ENCODE measurements at regions not wholly inside any gene's neighbourhood (a gene's known extent, or its start where the extent isn't known, plus 50 kb on each side); places are given as distances from the start of the nearest gene placed in this dataset.
"Not testable (repeated sequence)": the region's sequence is repeated elsewhere in the genome, so short reads cannot be mapped to it uniquely, and the experiment has no call there.

- intact Hi-C loops (cut with micrococcal nuclease; ENCODE audit: unreplicated experiment) (no loop called here), in situ Hi-C loops (cut with HindIII; ENCODE audit: extremely low pct_ligation_motif_present, low pct_unique_long_range_greater_than_20kb) (no loop called here)
- no peak for ATAC-seq
- H3K9me3 ChIP-seq (ENCODE audit: low read length) = peaks cover 39% of the 10 kb centered on the region
- DNase-seq (ENCODE audit: low spot score) = no peak
- no peaks in the 10 kb centered on the region for H3K79me2 ChIP-seq (ENCODE audit: insufficient read depth, low read length)
- H3K36me3 ChIP-seq (replicated peaks in 1 of 2; ENCODE audit: control insufficient read depth in 1 of 2, insufficient read depth in 2 of 2, low read length in 2 of 2) = no peaks in the 10 kb centered on the region
- H4K20me1 ChIP-seq (ENCODE audit: insufficient read depth, low read length) = no peaks in the 10 kb centered on the region
- no peak overlapping the region for H3K4me3 ChIP-seq (replicated peaks in 1 of 3; ENCODE audit: insufficient read depth in 1 of 3, low read depth in 2 of 3, low read length in 3 of 3)
- no peaks in the 10 kb centered on the region for H3K4me1 ChIP-seq (ENCODE audit: insufficient read depth, low read length)
- CTCF ChIA-PET (ENCODE audit: low intra/inter-chr PET ratio, low total read pairs) = no interaction called here
- H3K27ac ChIP-seq (ENCODE audit: extremely low read length, insufficient read depth, low read length) = no peak overlapping the region
- no TSS peak for BruUV-seq (replicated peaks)
- POLR2A ChIA-PET = no interaction called here
- no peak for FAIRE-seq
- TF ChIP-seq, protein P1, sequence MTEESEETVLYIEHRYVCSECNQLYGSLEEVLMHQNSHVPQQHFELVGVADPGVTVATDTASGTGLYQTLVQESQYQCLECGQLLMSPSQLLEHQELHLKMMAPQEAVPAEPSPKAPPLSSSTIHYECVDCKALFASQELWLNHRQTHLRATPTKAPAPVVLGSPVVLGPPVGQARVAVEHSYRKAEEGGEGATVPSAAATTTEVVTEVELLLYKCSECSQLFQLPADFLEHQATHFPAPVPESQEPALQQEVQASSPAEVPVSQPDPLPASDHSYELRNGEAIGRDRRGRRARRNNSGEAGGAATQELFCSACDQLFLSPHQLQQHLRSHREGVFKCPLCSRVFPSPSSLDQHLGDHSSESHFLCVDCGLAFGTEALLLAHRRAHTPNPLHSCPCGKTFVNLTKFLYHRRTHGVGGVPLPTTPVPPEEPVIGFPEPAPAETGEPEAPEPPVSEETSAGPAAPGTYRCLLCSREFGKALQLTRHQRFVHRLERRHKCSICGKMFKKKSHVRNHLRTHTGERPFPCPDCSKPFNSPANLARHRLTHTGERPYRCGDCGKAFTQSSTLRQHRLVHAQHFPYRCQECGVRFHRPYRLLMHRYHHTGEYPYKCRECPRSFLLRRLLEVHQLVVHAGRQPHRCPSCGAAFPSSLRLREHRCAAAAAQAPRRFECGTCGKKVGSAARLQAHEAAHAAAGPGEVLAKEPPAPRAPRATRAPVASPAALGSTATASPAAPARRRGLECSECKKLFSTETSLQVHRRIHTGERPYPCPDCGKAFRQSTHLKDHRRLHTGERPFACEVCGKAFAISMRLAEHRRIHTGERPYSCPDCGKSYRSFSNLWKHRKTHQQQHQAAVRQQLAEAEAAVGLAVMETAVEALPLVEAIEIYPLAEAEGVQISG (CRISPR knock-in tag; IDR thresholded peaks at IDR 0.05) = no peak
- no peak for TF ChIP-seq MAZ (IDR thresholded peaks at IDR 0.05; ENCODE audit: borderline replicate concordance, low read depth, low read length)
- TF ChIP-seq MAZ (CRISPR knock-in tag; IDR thresholded peaks at IDR 0.05; ENCODE audit: low read depth) = no peak
- no peak for TF ChIP-seq ZNF253 (CRISPR knock-in tag; IDR thresholded peaks at IDR 0.05; ENCODE audit: borderline replicate concordance)
- no peak for TF ChIP-seq CAMTA2 (CRISPR knock-in tag; IDR thresholded peaks at IDR 0.05; ENCODE audit: borderline replicate concordance)
- TF ChIP-seq GTF2F1 (IDR thresholded peaks at IDR 0.05; ENCODE audit: low read length) = no peak
- WGBS (ENCODE audit: low lambda C conversion rate) = 6% methylated on average over 1 of the region's 1 CpG
- H3K27me3 ChIP-seq (ENCODE audit: control insufficient read depth in 1 of 2, insufficient read depth in 2 of 2, low read length in 2 of 2) = no peaks in the 10 kb centered on the region
- H3K4me2 ChIP-seq (ENCODE audit: low read depth, low read length) = no peak overlapping the region
- no peak overlapping the region for H2AFZ ChIP-seq (ENCODE audit: low read length)
- H3K9ac ChIP-seq (ENCODE audit: insufficient read depth, low read depth, low read length) = no peak overlapping the region
These were observed 747.7 kb downstream of the PCDH17 start for GRCh38 chr13:58379221-58379620.

DNA sequence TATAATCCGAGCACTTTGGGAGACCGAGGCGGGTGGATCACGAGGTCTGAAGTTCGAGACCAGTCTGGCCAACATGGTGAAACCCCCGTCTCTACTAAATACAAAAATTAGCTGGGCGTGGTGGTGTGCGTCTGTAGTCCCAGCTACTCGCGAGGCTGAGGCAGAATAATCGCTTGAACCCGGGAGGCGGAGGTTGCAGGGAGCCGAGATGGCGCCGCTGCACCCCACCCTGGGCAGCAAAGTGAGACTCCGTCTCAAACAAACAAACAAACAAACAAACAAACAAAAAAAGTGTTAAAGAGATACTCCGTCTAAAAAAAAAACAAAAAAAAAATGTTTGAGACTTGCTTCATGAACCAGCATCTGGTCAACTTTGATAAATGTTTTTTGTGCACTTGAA lies 753.8 kb downstream of the PCDH17 start:
- ATAC-seq; FAIRE-seq; H2AFZ ChIP-seq (ENCODE audit: low read length); H4K20me1 ChIP-seq (ENCODE audit: insufficient read depth, low read length); H3K36me3 ChIP-seq (replicated peaks in 1 of 2; ENCODE audit: control insufficient read depth in 1 of 2, insufficient read depth in 2 of 2, low read length in 2 of 2); H3K4me1 ChIP-seq (ENCODE audit: insufficient read depth, low read length); H3K79me2 ChIP-seq (ENCODE audit: insufficient read depth, low read length); H3K9ac ChIP-seq (ENCODE audit: insufficient read depth, low read depth, low read length); H3K27ac ChIP-seq (ENCODE audit: extremely low read length, insufficient read depth, low read length); H3K4me2 ChIP-seq (ENCODE audit: low read depth, low read length); H3K4me3 ChIP-seq (replicated peaks in 1 of 3; ENCODE audit: insufficient read depth in 1 of 3, low read depth in 2 of 3, low read length in 3 of 3); POLR2A ChIA-PET; in situ Hi-C loops (cut with HindIII; ENCODE audit: extremely low pct_ligation_motif_present, low pct_unique_long_range_greater_than_20kb); intact Hi-C loops (cut with micrococcal nuclease; ENCODE audit: unreplicated experiment); CTCF ChIA-PET (ENCODE audit: low intra/inter-chr PET ratio, low total read pairs); H3K27me3 ChIP-seq (ENCODE audit: control insufficient read depth in 1 of 2, insufficient read depth in 2 of 2, low read length in 2 of 2); BruUV-seq (replicated peaks); DNase-seq (ENCODE audit: low spot score): not testable (repeated sequence)
- H3K9me3 ChIP-seq (ENCODE audit: low read length) = peaks cover 37% of the 10 kb centered on the region
- WGBS (ENCODE audit: low lambda C conversion rate) = 56% methylated on average over 18 of the region's 18 CpGs

All from HepG2 (cell line).